ENCODE measurements at regions not wholly inside any gene's neighbourhood (a gene's known extent, or its start where the extent isn't known, plus 50 kb on each side); places are given as distances from the start of the nearest gene placed in this dataset.

- H3K36me3 ChIP-seq (ENCODE audit: control insufficient read depth in 2 of 2, insufficient read depth in 1 of 2, low read length in 2 of 2), result no peaks in the 10 kb centered on the region
- H3K27ac ChIP-seq (ENCODE audit: extremely low read depth, low read depth, low read length), result no peak overlapping the region
- TF ChIP-seq BCL6B (tag by site-specific recombination; IDR thresholded peaks at IDR 0.05) (no peak), PRDM10 (tag by site-specific recombination; IDR thresholded peaks at IDR 0.05) (no peak), ZNF530 (tag by site-specific recombination; IDR thresholded peaks at IDR 0.05; ENCODE audit: low read depth) (no peak), WT1 (tag by site-specific recombination; IDR thresholded peaks at IDR 0.05) (no peak), ZNF510 (tag by site-specific recombination; IDR thresholded peaks at IDR 0.05; ENCODE audit: insufficient replicate concordance) (no peak), KLF1 (tag by site-specific recombination; IDR thresholded peaks at IDR 0.05) (no peak), ZNF701 (tag by site-specific recombination; IDR thresholded peaks at IDR 0.05) (no peak), ZNF274 (IDR thresholded peaks at IDR 0.05; ENCODE audit: low read length) (no peak), ZNF274 (tag by site-specific recombination; IDR thresholded peaks at IDR 0.05; ENCODE audit: borderline replicate concordance) (no peak), MZF1 (tag by site-specific recombination; IDR thresholded peaks at IDR 0.05; ENCODE audit: borderline replicate concordance) (no peak), ZNF214 (tag by site-specific recombination; IDR thresholded peaks at IDR 0.05; ENCODE audit: borderline replicate concordance) (no peak), ZNF391 (tag by site-specific recombination; IDR thresholded peaks at IDR 0.05; ENCODE audit: borderline replicate concordance, low read depth) (no peak), ZNF324 (tag by site-specific recombination; IDR thresholded peaks at IDR 0.05) (no peak), ZFHX2 (tag by site-specific recombination; conservative IDR thresholded peaks at IDR 0.05) (no peak), ZBTB17 (tag by site-specific recombination; IDR thresholded peaks at IDR 0.05) (no peak)
- TF ChIP-seq, protein P1, sequence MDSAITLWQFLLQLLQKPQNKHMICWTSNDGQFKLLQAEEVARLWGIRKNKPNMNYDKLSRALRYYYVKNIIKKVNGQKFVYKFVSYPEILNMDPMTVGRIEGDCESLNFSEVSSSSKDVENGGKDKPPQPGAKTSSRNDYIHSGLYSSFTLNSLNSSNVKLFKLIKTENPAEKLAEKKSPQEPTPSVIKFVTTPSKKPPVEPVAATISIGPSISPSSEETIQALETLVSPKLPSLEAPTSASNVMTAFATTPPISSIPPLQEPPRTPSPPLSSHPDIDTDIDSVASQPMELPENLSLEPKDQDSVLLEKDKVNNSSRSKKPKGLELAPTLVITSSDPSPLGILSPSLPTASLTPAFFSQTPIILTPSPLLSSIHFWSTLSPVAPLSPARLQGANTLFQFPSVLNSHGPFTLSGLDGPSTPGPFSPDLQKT (IDR thresholded peaks at IDR 0.05; ENCODE audit: borderline replicate concordance, low read depth, low read length), result no peak
- TF ChIP-seq, protein P2, sequence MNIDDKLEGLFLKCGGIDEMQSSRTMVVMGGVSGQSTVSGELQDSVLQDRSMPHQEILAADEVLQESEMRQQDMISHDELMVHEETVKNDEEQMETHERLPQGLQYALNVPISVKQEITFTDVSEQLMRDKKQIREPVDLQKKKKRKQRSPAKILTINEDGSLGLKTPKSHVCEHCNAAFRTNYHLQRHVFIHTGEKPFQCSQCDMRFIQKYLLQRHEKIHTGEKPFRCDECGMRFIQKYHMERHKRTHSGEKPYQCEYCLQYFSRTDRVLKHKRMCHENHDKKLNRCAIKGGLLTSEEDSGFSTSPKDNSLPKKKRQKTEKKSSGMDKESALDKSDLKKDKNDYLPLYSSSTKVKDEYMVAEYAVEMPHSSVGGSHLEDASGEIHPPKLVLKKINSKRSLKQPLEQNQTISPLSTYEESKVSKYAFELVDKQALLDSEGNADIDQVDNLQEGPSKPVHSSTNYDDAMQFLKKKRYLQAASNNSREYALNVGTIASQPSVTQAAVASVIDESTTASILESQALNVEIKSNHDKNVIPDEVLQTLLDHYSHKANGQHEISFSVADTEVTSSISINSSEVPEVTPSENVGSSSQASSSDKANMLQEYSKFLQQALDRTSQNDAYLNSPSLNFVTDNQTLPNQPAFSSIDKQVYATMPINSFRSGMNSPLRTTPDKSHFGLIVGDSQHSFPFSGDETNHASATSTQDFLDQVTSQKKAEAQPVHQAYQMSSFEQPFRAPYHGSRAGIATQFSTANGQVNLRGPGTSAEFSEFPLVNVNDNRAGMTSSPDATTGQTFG (tag by site-specific recombination; IDR thresholded peaks at IDR 0.05; ENCODE audit: borderline replicate concordance), result no peak
- ChIA-PET POLR2A (no interaction called here), CTCF (no interaction called here)
- no peak overlapping the region for H3K4me3 ChIP-seq (ENCODE audit: low read depth, low read length)
- H3K9me3 ChIP-seq (ENCODE audit: control insufficient read depth, insufficient read depth, low read depth, low read length), result no peaks in the 10 kb centered on the region
- H3K4me1 ChIP-seq (ENCODE audit: control insufficient read depth, insufficient read depth, low read length), result no peaks in the 10 kb centered on the region
These were observed 195.6 kb downstream of the PIK3R1 start for GRCh38 chr5:68411161-68411560.
